ENCODE measurements at regions not wholly inside any gene's neighbourhood (a gene's known extent, or its start where the extent isn't known, plus 50 kb on each side); places are given as distances from the start of the nearest gene placed in this dataset.

- Mint-ChIP-seq H3K36me3 (no peaks in the 10 kb centered on the region), H3K4me3 (no peak overlapping the region), H3K27me3 (peaks cover 15% of the 10 kb centered on the region), H3K4me1 (ENCODE audit: low read depth) (no peaks in the 10 kb centered on the region), H3K27ac (no peak overlapping the region), H3K9me3 (ENCODE audit: low read depth) (peaks cover 8% of the 10 kb centered on the region)
These were observed 65.8 kb downstream of the SALL1 start for GRCh38 chr16:51085271-51085670.

GRCh38 chr16:51084074-51084928 lies 66.8 kb downstream of the SALL1 start:
- H3K27me3 Mint-ChIP-seq = peaks cover 15% of the 10 kb centered on the region
- H3K4me3 Mint-ChIP-seq = no peak overlapping the region
- no peak overlapping the region for H3K27ac Mint-ChIP-seq
- no peaks in the 10 kb centered on the region for H3K4me1 Mint-ChIP-seq (ENCODE audit: low read depth)
- no peaks in the 10 kb centered on the region for H3K36me3 Mint-ChIP-seq
- H3K9me3 Mint-ChIP-seq (ENCODE audit: low read depth) = peaks cover 8% of the 10 kb centered on the region

DNA sequence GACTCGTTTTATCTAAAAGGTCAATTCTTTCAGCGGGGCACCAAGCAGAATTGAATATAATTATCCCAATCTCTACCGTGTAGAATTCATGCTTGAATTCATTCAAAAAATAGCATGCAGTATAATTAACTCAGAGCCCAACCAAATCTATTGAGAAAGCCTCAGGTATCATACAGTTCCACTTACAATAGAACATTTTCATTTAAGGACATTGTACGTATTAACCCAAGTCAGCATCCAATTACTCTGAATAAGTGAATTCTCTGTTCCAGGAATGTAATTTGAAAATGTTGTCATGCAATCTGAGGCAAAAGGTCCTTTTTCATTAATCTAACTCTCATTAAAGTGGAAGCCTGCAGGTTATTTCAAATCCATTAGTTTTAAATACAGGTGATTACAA lies 78.5 kb downstream of the SALL1 start:
- H3K4me1 Mint-ChIP-seq (ENCODE audit: low read depth) = no peaks in the 10 kb centered on the region
- H3K27ac Mint-ChIP-seq = no peak overlapping the region
- H3K9me3 Mint-ChIP-seq (ENCODE audit: low read depth) = peaks cover 4% of the 10 kb centered on the region
- H3K36me3 Mint-ChIP-seq = no peaks in the 10 kb centered on the region
- H3K4me3 Mint-ChIP-seq = no peak overlapping the region
- H3K27me3 Mint-ChIP-seq = peaks cover 9% of the 10 kb centered on the region

DNA sequence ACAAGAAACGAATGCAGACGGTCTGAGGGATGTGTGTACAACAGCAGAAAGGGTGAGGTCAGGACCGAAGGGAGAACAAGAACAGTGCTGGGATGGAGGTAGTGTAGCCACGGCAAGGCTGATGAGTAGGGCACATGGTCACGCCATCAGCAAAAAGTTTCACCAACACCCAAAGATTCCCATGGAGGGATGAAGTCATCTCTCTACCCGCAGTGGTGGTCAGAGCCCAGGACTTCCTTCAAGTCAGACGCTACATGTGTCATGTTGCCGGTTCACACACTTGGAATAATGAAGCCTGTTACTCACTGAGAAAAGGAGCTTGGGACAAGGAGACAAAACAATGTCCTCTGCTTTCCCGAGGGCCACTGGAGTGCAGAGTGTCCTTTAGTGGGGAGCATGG lies 79.7 kb downstream of the SALL1 start:
- Mint-ChIP-seq H3K9me3 (ENCODE audit: low read depth) (no peaks in the 10 kb centered on the region), H3K36me3 (no peaks in the 10 kb centered on the region), H3K27me3 (peaks cover 8% of the 10 kb centered on the region), H3K27ac (no peak overlapping the region), H3K4me3 (no peak overlapping the region), H3K4me1 (ENCODE audit: low read depth) (no peaks in the 10 kb centered on the region)

DNA sequence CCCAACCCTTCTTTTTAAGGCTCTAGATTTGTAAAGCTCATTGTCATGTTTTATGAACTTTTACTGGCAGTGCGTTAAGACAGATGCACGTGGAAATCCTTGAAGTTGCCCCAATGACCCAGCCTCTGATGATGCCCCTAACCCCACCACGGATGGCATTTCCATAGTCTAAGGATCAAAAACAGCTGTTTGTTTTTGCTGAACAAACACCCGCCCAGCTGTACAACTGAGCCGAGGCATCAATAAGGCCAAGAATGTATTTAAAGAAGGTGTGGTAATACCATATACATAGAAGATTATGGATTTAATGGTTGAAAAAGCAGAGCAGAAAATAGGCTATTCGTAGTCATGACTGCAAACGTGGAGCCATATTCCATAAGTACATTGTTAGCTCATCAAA lies 83.7 kb downstream of the SALL1 start:
- H3K27ac Mint-ChIP-seq = no peak overlapping the region
- no peaks in the 10 kb centered on the region for H3K9me3 Mint-ChIP-seq (ENCODE audit: low read depth)
- H3K36me3 Mint-ChIP-seq = no peaks in the 10 kb centered on the region
- peaks cover 3% of the 10 kb centered on the region for H3K27me3 Mint-ChIP-seq
- no peak overlapping the region for H3K4me3 Mint-ChIP-seq
- H3K4me1 Mint-ChIP-seq (ENCODE audit: low read depth) = no peaks in the 10 kb centered on the region

GRCh38 chr16:51062039-51062438 lies 89.0 kb downstream of the SALL1 start:
- no peak overlapping the region for H3K27ac Mint-ChIP-seq
- no peaks in the 10 kb centered on the region for H3K36me3 Mint-ChIP-seq
- peaks cover 1% of the 10 kb centered on the region for H3K27me3 Mint-ChIP-seq
- no peaks in the 10 kb centered on the region for H3K9me3 Mint-ChIP-seq (ENCODE audit: low read depth)
- H3K4me3 Mint-ChIP-seq = no peak overlapping the region
- H3K4me1 Mint-ChIP-seq (ENCODE audit: low read depth) = no peaks in the 10 kb centered on the region

DNA sequence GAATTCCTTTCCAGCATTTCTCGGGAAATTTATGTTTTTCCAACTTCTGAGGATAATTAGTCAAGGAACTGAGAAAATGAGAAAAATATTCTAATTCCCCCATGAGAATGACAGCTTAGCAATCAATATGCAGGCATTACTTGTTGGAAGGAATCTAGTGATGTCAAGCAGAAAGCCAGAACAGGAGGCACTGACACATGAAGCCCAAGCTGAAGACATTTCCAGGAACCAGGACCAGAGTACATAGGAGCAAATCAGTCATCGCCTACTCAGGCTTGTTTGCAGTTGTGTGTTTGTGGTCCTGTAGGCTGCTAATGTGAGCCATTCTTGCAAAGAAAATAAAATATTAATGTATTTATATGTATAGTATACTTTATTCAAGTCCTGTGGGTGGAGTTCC lies 89.7 kb downstream of the SALL1 start:
- no peaks in the 10 kb centered on the region for H3K9me3 Mint-ChIP-seq (ENCODE audit: low read depth)
- no peak overlapping the region for H3K27ac Mint-ChIP-seq
- H3K4me3 Mint-ChIP-seq = no peak overlapping the region
- H3K27me3 Mint-ChIP-seq = peaks cover 4% of the 10 kb centered on the region
- no peaks in the 10 kb centered on the region for H3K36me3 Mint-ChIP-seq
- H3K4me1 Mint-ChIP-seq (ENCODE audit: low read depth) = no peaks in the 10 kb centered on the region

DNA sequence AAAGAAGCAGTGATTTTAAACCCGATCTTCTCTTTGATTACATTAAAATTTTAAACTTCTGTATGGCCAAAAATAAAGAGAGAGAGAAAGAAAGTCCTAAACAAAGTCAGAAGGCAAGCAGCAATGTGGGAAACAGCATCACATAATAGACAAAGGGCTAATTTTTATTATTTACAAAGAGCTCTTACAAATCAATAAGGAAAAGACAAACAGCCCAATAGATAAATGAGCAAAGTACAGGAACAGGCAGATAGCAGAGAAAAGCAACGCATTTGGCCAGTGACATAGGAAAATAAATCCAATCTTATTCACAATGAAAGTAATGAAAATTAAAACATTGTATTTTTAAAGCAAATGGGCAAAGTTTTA lies 93.1 kb downstream of the SALL1 start:
- no peaks in the 10 kb centered on the region for H3K4me1 Mint-ChIP-seq (ENCODE audit: low read depth)
- no peaks in the 10 kb centered on the region for H3K9me3 Mint-ChIP-seq (ENCODE audit: low read depth)
- no peak overlapping the region for H3K27ac Mint-ChIP-seq
- no peak overlapping the region for H3K4me3 Mint-ChIP-seq
- H3K27me3 Mint-ChIP-seq = peaks cover 15% of the 10 kb centered on the region
- no peaks in the 10 kb centered on the region for H3K36me3 Mint-ChIP-seq

DNA sequence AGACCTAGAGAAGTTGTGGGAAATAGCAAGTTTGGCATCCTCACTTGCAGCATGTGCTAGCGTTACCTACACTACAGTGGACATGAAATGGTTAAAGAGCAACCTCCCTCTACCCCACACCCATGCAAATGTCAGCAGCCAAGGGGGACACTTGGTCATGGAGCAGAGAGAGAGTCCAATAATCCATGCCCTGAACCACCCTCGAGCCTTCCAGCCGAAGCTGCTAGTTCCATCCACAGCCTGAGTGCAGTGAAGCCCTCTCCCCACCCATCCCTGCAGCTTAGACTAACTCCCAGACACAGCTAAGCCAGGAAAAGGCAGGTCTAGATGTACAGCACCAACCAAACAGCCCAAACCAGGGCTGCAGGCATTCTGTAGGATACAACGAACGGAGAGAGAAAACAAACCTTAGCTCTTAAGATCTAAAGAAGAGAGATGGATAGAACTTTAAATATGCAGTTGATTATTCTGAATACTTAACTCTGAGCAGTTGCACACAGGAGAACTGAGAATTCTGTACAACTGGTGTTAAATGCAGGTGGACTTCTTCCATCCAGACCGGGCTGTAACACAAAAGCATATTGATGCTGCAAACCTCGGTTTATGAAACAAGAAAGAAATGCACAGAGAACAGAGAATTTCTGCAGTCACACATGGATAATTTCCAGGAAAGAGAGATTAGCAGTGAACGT lies 93.8 kb downstream of the SALL1 start:
- peaks cover 15% of the 10 kb centered on the region for H3K27me3 Mint-ChIP-seq
- H3K36me3 Mint-ChIP-seq = no peaks in the 10 kb centered on the region
- H3K4me3 Mint-ChIP-seq = no peak overlapping the region
- H3K27ac Mint-ChIP-seq = no peak overlapping the region
- no peaks in the 10 kb centered on the region for H3K4me1 Mint-ChIP-seq (ENCODE audit: low read depth)
- H3K9me3 Mint-ChIP-seq (ENCODE audit: low read depth) = no peaks in the 10 kb centered on the region

GRCh38 chr16:51056331-51056730 lies 94.7 kb downstream of the SALL1 start:
- Mint-ChIP-seq H3K4me3 (no peak overlapping the region), H3K27ac (no peak overlapping the region), H3K27me3 (peaks cover 15% of the 10 kb centered on the region), H3K4me1 (ENCODE audit: low read depth) (no peaks in the 10 kb centered on the region), H3K9me3 (ENCODE audit: low read depth) (no peaks in the 10 kb centered on the region), H3K36me3 (no peaks in the 10 kb centered on the region)

DNA sequence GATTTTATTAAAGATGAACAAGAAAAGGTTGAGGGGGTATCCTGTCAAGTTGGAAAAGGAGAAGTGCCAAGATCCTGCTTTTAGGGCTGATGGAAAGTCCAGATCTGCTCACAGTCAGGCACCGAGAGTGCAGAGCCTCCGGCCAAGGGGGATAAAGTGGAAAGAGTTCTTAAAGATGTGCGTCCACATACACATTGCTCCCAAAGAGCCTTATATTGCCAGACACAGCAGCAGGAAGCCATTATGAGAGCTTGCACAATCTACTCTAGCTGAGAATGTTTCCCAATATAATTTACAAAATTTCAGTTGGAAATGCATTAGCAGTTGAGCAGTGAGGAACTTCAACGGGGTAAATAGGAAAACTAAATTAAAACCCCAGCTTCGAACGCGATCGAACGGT lies 95.6 kb downstream of the SALL1 start:
- H3K4me1 Mint-ChIP-seq (ENCODE audit: low read depth) = no peaks in the 10 kb centered on the region
- H3K36me3 Mint-ChIP-seq = no peaks in the 10 kb centered on the region
- H3K9me3 Mint-ChIP-seq (ENCODE audit: low read depth) = no peaks in the 10 kb centered on the region
- no peak overlapping the region for H3K27ac Mint-ChIP-seq
- H3K27me3 Mint-ChIP-seq = peaks cover 15% of the 10 kb centered on the region
- H3K4me3 Mint-ChIP-seq = no peak overlapping the region

DNA sequence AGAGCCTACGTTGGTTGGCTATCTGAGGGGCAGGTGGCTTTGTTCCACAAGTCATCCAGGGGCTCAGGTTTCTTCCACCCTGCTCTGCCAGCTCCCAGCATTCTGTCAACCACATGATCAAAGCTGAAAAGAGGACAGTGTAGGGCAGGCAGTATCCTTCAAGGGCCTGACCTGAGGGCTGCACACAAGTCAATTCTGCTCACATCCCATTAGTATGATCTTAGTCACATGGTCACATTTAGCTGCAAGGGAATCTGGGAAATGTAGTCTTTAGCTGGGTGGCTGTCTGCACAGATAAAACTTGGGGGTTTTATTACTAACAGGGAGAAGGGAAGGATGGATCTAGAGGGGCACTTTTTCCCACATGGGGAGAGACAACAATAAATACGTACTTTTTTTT lies 97.3 kb downstream of the SALL1 start:
- no peak overlapping the region for H3K27ac Mint-ChIP-seq
- H3K4me3 Mint-ChIP-seq = no peak overlapping the region
- H3K36me3 Mint-ChIP-seq = no peaks in the 10 kb centered on the region
- H3K4me1 Mint-ChIP-seq (ENCODE audit: low read depth) = no peaks in the 10 kb centered on the region
- no peaks in the 10 kb centered on the region for H3K9me3 Mint-ChIP-seq (ENCODE audit: low read depth)
- H3K27me3 Mint-ChIP-seq = peaks cover 15% of the 10 kb centered on the region

DNA sequence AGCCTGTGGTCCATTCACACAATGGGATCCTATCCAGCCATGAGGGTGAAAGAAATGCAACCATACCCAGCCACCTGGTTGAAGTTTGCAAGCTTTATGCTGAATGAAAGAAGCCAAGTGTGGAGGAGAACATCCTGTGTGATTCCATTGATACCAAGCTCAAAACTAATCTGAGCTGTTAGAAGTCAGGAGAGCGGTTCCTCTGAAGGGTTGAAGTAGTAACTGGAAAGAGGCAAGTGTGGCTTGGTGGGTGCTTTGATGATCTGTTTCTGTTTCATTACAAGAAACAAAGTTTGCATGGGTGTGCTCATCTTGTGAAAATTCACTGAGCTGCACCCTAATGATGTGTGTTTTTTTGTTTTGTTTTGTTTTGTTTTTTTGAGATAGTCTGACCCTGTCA lies 99.4 kb downstream of the SALL1 start:
- H3K4me3 Mint-ChIP-seq = no peak overlapping the region
- H3K27me3 Mint-ChIP-seq = peaks cover 11% of the 10 kb centered on the region
- no peaks in the 10 kb centered on the region for H3K36me3 Mint-ChIP-seq
- H3K27ac Mint-ChIP-seq = no peak overlapping the region
- H3K4me1 Mint-ChIP-seq (ENCODE audit: low read depth) = no peaks in the 10 kb centered on the region
- no peaks in the 10 kb centered on the region for H3K9me3 Mint-ChIP-seq (ENCODE audit: low read depth)

- no peaks in the 10 kb centered on the region for H3K36me3 Mint-ChIP-seq
- no peak overlapping the region for H3K4me3 Mint-ChIP-seq
- H3K4me1 Mint-ChIP-seq (ENCODE audit: low read depth) = no peaks in the 10 kb centered on the region
- peaks cover 7% of the 10 kb centered on the region for H3K27me3 Mint-ChIP-seq
- H3K9me3 Mint-ChIP-seq (ENCODE audit: low read depth) = no peaks in the 10 kb centered on the region
- H3K27ac Mint-ChIP-seq = no peak overlapping the region
These were observed 100.7 kb downstream of the SALL1 start for GRCh38 chr16:51050377-51050706.

DNA sequence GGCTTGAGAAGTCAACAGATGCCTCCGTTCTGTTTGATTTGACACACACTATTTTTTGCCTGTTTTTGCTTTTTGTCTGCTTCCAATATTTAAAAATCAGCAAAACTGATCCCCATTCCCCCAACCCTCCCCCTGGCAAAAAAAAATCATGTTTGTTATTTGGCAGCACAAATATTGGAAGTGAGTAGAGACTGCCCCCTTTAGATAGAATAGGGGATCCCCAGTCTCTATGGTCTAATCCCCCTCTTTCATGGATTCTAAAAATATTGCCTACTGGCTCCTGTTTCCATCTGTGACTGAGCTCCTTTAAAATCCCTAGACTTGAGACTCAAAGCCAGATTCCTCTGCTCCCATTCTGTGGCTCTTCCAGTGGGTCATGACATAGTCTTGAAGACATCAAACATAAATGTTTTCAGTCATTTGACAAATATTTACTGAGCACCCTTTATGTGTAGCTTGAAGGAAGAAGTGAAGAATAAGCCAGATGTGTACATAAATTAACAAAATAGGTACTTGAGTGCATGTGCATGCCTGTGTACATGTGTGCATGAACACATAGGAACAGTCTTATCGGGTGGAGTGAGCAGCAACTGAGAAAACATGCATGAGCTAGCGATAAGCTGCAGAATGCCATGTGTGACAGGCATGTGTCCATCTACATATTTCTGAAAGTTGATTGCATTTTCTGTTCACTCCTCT lies 101.2 kb downstream of the SALL1 start:
- Mint-ChIP-seq H3K9me3 (ENCODE audit: low read depth) (no peaks in the 10 kb centered on the region), H3K4me1 (ENCODE audit: low read depth) (no peaks in the 10 kb centered on the region), H3K36me3 (no peaks in the 10 kb centered on the region), H3K4me3 (no peak overlapping the region), H3K27ac (no peak overlapping the region), H3K27me3 (peaks cover 4% of the 10 kb centered on the region)

Data from activated naive CD8-positive, alpha-beta T cell (primary cell).